ENCODE measurements at regions not wholly inside any gene's neighbourhood (a gene's known extent, or its start where the extent isn't known, plus 50 kb on each side); places are given as distances from the start of the nearest gene placed in this dataset.
"Not testable (repeated sequence)": the region's sequence is repeated elsewhere in the genome, so short reads cannot be mapped to it uniquely, and the experiment has no call there.

- DNase-seq (ENCODE audit: low spot score) (no peak), ATAC-seq (no peak)
- intact Hi-C loops (cut with DNase I): no loop called here
Observed at GRCh38 chr13:91056746-91057145, 290.7 kb upstream of the MIR17HG start.

GRCh38 chr13:91057507-91057906, 290.0 kb upstream of the MIR17HG start:
- ATAC-seq; intact Hi-C loops (cut with DNase I); DNase-seq (ENCODE audit: low spot score): not testable (repeated sequence)

- ATAC-seq (no peak), DNase-seq (ENCODE audit: low spot score) (no peak)
- intact Hi-C loops (cut with DNase I): no loop called here
Observed at GRCh38 chr13:91058066-91058465, 289.4 kb upstream of the MIR17HG start.

- ATAC-seq (no peak), DNase-seq (ENCODE audit: low spot score) (no peak)
- intact Hi-C loops (cut with DNase I): no loop called here
Observed at GRCh38 chr13:91058919-91059318, 288.6 kb upstream of the MIR17HG start.

GRCh38 chr13:91066745-91067144, 280.7 kb upstream of the MIR17HG start:
- intact Hi-C loops (cut with DNase I): no loop called here
- DNase-seq (ENCODE audit: low spot score) (no peak), ATAC-seq (no peak)

DNA sequence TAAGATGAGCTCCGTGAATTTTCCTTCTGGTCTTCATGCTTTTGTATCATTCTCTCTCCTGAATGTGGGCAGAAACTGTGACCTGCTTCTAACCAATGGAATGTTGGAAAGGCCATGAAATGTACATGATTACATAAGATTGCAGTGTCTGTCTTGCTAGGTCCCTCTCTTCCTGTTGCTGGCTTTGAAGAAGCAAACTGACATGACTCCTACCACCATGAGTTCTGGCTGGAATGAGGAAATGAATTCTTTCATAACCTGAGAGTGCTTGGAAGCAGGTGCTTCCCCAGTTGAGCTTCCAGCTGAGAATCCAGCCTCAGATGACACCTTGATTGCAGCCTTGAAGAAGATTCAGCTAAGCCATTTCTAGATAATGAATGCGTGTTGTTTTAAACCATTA, 275.0 kb upstream of the MIR17HG start:
- intact Hi-C loops (cut with DNase I): no loop called here
- ATAC-seq: no peak
- DNase-seq (ENCODE audit: low spot score): no peak

- intact Hi-C loops (cut with DNase I): no loop called here
- no peak for ATAC-seq
- DNase-seq (ENCODE audit: low spot score): no peak
Observed at GRCh38 chr13:91074091-91074490, 273.4 kb upstream of the MIR17HG start.

GRCh38 chr13:91076830-91077229, 270.7 kb upstream of the MIR17HG start:
- intact Hi-C loops (cut with DNase I): no loop called here
- ATAC-seq: no peak

DNA sequence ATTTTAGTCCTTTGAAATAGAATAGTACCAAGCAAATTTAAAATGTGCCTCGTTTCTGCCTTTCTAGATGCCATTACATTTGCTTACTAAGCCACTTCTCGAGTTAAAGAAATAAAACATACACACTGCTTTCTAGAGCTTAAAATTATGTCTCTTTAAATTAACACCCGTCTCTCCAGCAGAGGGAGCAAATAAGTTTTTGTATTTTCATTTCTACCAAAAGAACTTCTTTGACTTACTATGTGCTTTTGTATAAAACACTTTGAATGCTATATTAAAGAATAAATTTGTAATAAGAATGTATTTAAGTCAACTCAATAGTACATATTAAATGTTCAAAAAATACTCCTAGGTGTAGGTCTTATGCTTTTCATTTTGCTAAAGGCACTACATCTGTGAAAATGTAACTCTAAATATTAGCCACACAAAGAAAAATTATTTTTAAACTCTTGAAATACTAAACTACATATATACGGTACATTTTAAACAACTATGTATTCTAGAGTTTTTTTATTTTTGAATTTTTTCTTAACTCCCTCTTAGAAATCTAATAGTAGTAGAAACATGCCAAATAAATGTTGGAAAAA, 269.3 kb upstream of the MIR17HG start:
- no peak for ATAC-seq
- DNase-seq (ENCODE audit: low spot score): no peak
- intact Hi-C loops (cut with DNase I): no loop called here

More at GRCh38 chr13:91076830-91077229, 270.7 kb upstream of the MIR17HG start:
- DNase-seq (ENCODE audit: low spot score): no peak

GRCh38 chr13:91079176-91079575, 268.3 kb upstream of the MIR17HG start:
- DNase-seq (ENCODE audit: low spot score) (no peak), ATAC-seq (no peak)
- intact Hi-C loops (cut with DNase I): no loop called here

DNA sequence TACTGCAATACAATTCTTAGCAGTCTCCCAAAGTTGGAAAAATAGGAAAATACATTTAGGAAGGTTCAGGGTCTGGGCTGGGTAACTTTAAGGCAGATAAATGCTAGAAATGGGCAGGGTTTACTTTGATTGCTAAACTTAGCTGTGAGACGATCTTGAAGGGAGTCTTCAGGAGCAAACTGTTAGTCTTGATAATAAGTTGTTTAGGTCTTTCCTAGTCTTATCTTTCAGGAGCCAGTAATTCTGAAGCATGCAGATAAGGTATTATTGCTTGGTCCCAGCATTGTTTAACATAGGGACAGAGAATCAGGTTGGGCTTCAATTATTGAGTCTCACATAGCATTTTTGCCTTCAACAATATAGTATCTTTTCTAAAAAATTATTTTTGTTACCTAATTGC, 262.4 kb upstream of the MIR17HG start:
- DNase-seq (ENCODE audit: low spot score): no peak
- no peak for ATAC-seq
- intact Hi-C loops (cut with DNase I): no loop called here

- intact Hi-C loops (cut with DNase I): no loop called here
- DNase-seq (ENCODE audit: low spot score) (no peak), ATAC-seq (no peak)
Observed at GRCh38 chr13:91086936-91087716, 260.4 kb upstream of the MIR17HG start.

- no peak for ATAC-seq
- intact Hi-C loops (cut with DNase I): no loop called here
- DNase-seq (ENCODE audit: low spot score): no peak
Observed at GRCh38 chr13:91097269-91097668, 250.2 kb upstream of the MIR17HG start.

DNA sequence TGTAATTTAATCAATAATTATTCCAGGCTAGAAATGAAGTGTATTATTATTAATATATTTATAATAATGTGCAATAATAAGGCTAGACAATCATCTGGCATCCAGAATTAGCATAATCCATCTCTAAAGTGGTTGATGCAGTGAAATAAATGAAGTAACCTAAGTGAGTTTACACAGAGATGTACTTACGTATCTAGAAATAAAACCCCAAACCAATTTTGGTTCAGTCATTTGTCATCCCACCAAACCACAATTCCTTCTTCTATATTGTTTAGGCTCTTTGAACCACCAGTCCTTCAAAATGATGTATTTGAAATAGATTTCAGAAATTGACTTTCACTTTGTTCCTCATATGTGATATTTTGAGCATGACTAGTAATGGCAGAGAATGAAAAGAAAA, 247.6 kb upstream of the MIR17HG start:
- no peak for DNase-seq (ENCODE audit: low spot score)
- intact Hi-C loops (cut with DNase I): no loop called here
- no peak for ATAC-seq

DNA sequence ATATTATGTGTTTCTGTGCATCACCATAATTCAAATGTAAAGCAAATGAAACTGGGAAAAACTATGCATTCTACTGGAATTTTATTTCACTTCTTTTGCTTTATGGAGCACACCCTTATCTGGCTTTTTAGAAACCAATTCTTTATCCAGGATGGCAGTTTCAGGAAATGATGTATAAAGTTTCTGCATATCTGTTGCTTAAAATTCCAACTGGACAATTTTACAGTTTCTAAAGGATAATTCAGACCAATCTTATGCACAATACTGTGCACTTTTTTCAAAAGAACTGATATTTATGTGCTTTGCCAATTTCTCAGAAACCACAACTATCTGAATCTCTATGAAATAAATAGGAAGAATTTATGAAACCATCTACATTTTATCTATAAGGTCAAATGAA, 246.5 kb upstream of the MIR17HG start:
- ATAC-seq: no peak
- DNase-seq (ENCODE audit: low spot score): no peak
- intact Hi-C loops (cut with DNase I): no loop called here

DNA sequence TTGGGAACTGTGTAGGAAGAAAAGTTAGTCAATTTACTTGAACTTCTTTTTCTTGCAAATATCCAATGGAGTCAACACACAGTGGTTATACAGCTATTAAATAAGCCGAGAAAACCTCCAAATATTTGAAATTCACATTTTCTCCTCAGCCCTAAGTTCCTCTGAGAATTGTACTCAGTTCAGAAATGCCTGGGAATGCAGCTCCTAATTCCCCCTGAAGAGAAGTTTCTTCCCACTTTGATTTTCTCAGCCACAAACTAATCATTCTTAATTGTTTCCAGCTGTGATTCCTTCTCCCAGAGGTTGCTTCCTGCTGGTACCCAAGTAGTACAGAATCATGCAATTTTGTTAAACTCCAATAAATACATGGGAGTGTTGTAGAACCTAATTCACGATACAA, 246.1 kb upstream of the MIR17HG start:
- ATAC-seq (peak; percentile 22), DNase-seq (ENCODE audit: low spot score) (no peak)
- intact Hi-C loops (cut with DNase I): no loop called here

- DNase-seq (ENCODE audit: low spot score): no peak
- no peak for ATAC-seq
- intact Hi-C loops (cut with DNase I): no loop called here
Observed at GRCh38 chr13:91105270-91105669, 242.2 kb upstream of the MIR17HG start.

GRCh38 chr13:91106565-91106964, 240.9 kb upstream of the MIR17HG start:
- DNase-seq (ENCODE audit: low spot score) (no peak), ATAC-seq (no peak)
- intact Hi-C loops (cut with DNase I): no loop called here

GRCh38 chr13:91108315-91108714, 239.2 kb upstream of the MIR17HG start:
- ATAC-seq (no peak), DNase-seq (ENCODE audit: low spot score) (no peak)
- intact Hi-C loops (cut with DNase I): no loop called here

DNA sequence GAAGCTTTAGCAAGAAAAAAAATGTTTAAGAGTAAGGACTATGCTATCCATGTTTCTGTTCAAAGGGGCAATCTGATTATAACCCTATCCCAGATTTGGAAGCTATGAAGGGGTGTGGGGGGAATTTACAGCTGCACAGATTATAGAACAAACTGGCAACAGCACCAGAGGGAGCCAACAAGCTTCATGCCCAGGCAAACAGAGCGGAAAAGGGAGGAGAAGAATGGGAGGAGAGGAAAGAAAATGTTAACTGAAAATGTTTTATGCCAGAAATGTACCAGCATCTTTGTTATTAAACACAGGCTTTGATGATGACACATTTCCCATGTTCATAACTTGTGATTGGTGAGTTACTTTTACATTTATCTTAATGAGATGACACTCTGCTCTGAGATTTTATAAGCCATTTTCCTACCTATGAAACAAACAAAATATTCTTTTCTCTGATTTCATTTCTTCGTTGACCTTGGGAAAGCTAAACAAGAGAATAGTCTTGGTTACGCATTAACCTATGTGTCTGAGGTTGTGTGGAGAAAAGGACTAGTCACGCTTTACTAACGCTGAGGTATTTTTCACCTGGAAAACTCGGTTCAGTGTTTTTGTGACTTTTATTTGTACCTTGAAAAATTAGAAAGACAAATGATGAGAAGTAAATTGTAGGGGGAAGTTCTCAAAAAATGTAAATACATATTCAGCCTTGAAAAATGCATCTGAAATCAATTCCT, 235.8 kb upstream of the MIR17HG start:
- intact Hi-C loops (cut with DNase I): no loop called here

More for the DNA sequence above, 235.8 kb upstream of the MIR17HG start:
- DNase-seq (ENCODE audit: low spot score): no peak
- no peak for ATAC-seq

Measured in sciatic nerve (tissue), 2 donors.